A673 (cell line): ENCODE measurements at regions not wholly inside any gene's neighbourhood (a gene's known extent, or its start where the extent isn't known, plus 50 kb on each side); places are given as distances from the start of the nearest gene placed in this dataset.

Source experiments
- BruUV-seq: library from RNA; stranded (reverse); fragments of 400-500 nt; replicated peaks from 2 replicates; lab custom pipeline; 2021; lab: Mats Ljungman, UMichigan
- CTCF ChIA-PET: fragments of 300-600 bp; sonication (Branson Sonifier 250); formaldehyde crosslinking; loops from one replicate; lab custom pipeline; 2022; ENCODE audit warnings: antibody characterized with exemption; lab: Charles Lee
- POLR2A ChIA-PET: fragments of 300-600 bp; sonication (Branson Sonifier 250); formaldehyde crosslinking; loops from one replicate; lab custom pipeline; 2022; ENCODE audit warnings: antibody characterized with exemption; ENCODE audit not compliant: low non-redundant PET; lab: Charles Lee
- DNase-seq: peaks from one replicate; pipeline ENCODE4 v3.0.0-alpha.2; 2015; ENCODE audit warnings: low spot score
- H3K27ac ChIP-seq: fragments of 200-600 bp; sonication (generic); 2 replicates; pipeline ENCODE4 v1.5.1; 2016; ENCODE audit warnings: mixed run types, low read depth, mild to moderate bottlenecking, mixed read lengths, antibody characterized with exemption, low read length; ENCODE audit not compliant: poor library complexity, severe bottlenecking
- H3K27me3 ChIP-seq: fragments of 200-600 bp; sonication (generic); replicated peaks from 2 replicates; pipeline ENCODE4 v1.6.1; 2017; ENCODE audit warnings: mixed run types, low read depth, mild to moderate bottlenecking, mixed read lengths, antibody characterized with exemption, low read length; ENCODE audit not compliant: insufficient read depth, poor library complexity
- H3K36me3 ChIP-seq: fragments of 200-600 bp; sonication (generic); 2 replicates; pipeline ENCODE4 v1.6.1; 2016; ENCODE audit warnings: mixed run types, mild to moderate bottlenecking, mixed read lengths, antibody characterized with exemption, low read length; ENCODE audit not compliant: insufficient read depth, poor library complexity, severe bottlenecking
- H3K4me1 ChIP-seq: fragments of 200-600 bp; sonication (generic); 2 replicates; pipeline ENCODE4 v1.6.1; 2017; ENCODE audit warnings: mixed run types, mild to moderate bottlenecking, mixed read lengths, antibody characterized with exemption, low read length; ENCODE audit not compliant: insufficient read depth, poor library complexity, severe bottlenecking
- H3K4me3 ChIP-seq: fragments of 200-600 bp; sonication (generic); 2 replicates; pipeline ENCODE4 v1.5.1; 2016; ENCODE audit warnings: low read depth, mixed run types, mild to moderate bottlenecking, mixed read lengths, low read length; ENCODE audit not compliant: poor library complexity, severe bottlenecking
- H3K9me3 ChIP-seq: fragments of 200-600 bp; sonication (generic); 2 replicates; pipeline ENCODE4 v1.6.1; 2016; ENCODE audit warnings: mixed run types, low read depth, mild to moderate bottlenecking, mixed read lengths, antibody characterized with exemption, low read length; ENCODE audit not compliant: poor library complexity, severe bottlenecking
- EZH2 ChIP-seq: fragments of 200-600 bp; sonication (generic); IDR thresholded peaks from 2 replicates; pipeline ENCODE4 v1.6.1; 2017; ENCODE audit warnings: borderline replicate concordance, low read depth, mild to moderate bottlenecking, mixed read lengths, antibody characterized with exemption, low read length; ENCODE audit not compliant: poor library complexity, severe bottlenecking
- intact Hi-C: fragments of 100-400 bp; cut with micrococcal nuclease; formaldehyde crosslinking; loops from one replicate; pipeline ENCODE4 v1.10.0; 2022; ENCODE audit not compliant: unreplicated experiment
- TF ChIP-seq, protein P1 (sequence below): fragments of 300-800, 200-600 bp; sonication (generic); conservative IDR thresholded peaks from 2 replicates; pipeline ENCODE4 v1.5.1; 2017; ENCODE audit warnings: low read depth, mild to moderate bottlenecking, antibody characterized with exemption, low read length, moderate library complexity, mixed read lengths

DNA sequence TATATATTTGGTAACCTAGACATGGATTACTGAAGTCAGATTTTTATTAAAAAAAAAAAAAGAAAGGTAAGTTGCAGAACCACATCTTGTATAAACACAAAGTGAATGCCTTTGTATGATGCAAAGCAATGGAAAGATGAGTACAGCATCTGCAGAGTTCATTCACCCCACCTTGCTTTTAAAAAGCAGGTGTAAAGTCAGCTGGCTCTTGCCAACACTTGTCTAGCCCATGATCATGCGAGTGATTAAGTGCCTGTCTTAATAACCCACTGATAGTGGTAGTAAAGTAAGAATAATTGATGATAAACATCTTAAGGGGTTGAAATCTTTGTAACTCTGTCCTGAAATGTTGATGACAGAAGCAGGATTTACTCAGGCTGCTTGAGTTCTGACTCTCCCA lies 710.4 kb downstream of the EFNB2 start:
- ChIA-PET CTCF (no interaction called here), POLR2A (no interaction called here)
- DNase-seq: no peak
- intact Hi-C loops: no loop called here
- Histone ChIP-seq H3K36me3 (no peaks in the 10 kb centered on the region), H3K27ac (no peak overlapping the region), H3K27me3 (no peaks in the 10 kb centered on the region), H3K4me3 (no peak overlapping the region), H3K4me1 (no peaks in the 10 kb centered on the region), H3K9me3 (no peaks in the 10 kb centered on the region)
- no peak for TF ChIP-seq EZH2
- TF ChIP-seq, protein P1, sequence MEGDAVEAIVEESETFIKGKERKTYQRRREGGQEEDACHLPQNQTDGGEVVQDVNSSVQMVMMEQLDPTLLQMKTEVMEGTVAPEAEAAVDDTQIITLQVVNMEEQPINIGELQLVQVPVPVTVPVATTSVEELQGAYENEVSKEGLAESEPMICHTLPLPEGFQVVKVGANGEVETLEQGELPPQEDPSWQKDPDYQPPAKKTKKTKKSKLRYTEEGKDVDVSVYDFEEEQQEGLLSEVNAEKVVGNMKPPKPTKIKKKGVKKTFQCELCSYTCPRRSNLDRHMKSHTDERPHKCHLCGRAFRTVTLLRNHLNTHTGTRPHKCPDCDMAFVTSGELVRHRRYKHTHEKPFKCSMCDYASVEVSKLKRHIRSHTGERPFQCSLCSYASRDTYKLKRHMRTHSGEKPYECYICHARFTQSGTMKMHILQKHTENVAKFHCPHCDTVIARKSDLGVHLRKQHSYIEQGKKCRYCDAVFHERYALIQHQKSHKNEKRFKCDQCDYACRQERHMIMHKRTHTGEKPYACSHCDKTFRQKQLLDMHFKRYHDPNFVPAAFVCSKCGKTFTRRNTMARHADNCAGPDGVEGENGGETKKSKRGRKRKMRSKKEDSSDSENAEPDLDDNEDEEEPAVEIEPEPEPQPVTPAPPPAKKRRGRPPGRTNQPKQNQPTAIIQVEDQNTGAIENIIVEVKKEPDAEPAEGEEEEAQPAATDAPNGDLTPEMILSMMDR: no peak
- no TSS peak for BruUV-seq

DNA sequence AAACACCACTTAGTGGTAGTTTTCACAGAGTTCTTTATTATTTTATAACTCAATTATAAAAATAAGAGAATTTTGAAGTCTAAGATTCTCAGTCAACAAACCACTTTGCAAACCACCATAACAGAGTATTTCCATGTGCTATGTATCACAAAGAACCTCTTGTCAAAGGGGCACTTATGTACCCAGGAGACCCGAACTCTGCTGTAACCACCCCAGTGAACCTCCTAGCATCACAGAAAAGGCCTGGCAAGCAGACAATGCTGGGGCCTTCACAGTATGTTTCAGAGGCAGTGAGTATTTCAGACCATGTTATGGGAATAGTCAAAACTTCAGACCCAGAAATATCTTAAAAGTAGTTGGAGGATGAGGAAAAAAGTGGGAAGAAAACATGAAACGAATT lies 714.1 kb downstream of the EFNB2 start:
- H3K4me1 ChIP-seq: no peaks in the 10 kb centered on the region
- ChIA-PET CTCF (no interaction called here), POLR2A (no interaction called here)
- H3K4me3 ChIP-seq: no peak overlapping the region
- H3K27ac ChIP-seq: no peak overlapping the region
- intact Hi-C loops: no loop called here
- BruUV-seq: no TSS peak
- H3K27me3 ChIP-seq: no peaks in the 10 kb centered on the region
- no peaks in the 10 kb centered on the region for H3K9me3 ChIP-seq
- no peaks in the 10 kb centered on the region for H3K36me3 ChIP-seq
- TF ChIP-seq EZH2: no peak
- TF ChIP-seq, protein P1: no peak
- no peak for DNase-seq

DNA sequence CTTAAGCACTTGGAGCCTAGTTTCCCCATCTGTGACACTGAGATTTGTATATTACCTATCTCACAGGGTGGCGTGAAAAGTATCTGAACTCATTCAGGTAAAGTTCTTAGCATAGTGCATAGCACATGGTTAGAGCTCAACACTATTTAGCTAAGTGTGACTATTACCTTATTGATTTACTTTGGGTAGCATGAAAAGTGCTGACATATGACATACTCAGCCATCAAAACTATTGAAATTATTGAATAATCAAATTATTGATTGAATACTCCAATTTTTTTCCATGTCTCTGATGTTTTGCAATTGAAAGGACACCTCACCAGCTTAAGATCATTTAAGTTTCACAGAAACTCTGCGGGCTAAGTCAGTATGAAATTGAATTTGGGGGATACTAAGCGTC lies 715.0 kb downstream of the EFNB2 start:
- Histone ChIP-seq H3K4me3 (no peak overlapping the region), H3K9me3 (no peaks in the 10 kb centered on the region), H3K27me3 (no peaks in the 10 kb centered on the region), H3K4me1 (no peaks in the 10 kb centered on the region), H3K27ac (no peak overlapping the region), H3K36me3 (no peaks in the 10 kb centered on the region)
- no peak for DNase-seq
- CTCF ChIA-PET: no interaction called here
- POLR2A ChIA-PET: no interaction called here
- no peak for TF ChIP-seq EZH2
- TF ChIP-seq, protein P1: no peak
- intact Hi-C loops: no loop called here
- BruUV-seq: no TSS peak
